Left renal pelvis (tissue), 4 donors: ENCODE measurements at regions not wholly inside any gene's neighbourhood (a gene's known extent, or its start where the extent isn't known, plus 50 kb on each side); places are given as distances from the start of the nearest gene placed in this dataset.

Source experiments
- DNase-seq, 4 donors: peaks; one replicate each; pipeline ENCODE4 v3.0.0-alpha.2; 2013; ENCODE audit warnings: low read depth in 4 of 4, low spot score in 3 of 4

DNA sequence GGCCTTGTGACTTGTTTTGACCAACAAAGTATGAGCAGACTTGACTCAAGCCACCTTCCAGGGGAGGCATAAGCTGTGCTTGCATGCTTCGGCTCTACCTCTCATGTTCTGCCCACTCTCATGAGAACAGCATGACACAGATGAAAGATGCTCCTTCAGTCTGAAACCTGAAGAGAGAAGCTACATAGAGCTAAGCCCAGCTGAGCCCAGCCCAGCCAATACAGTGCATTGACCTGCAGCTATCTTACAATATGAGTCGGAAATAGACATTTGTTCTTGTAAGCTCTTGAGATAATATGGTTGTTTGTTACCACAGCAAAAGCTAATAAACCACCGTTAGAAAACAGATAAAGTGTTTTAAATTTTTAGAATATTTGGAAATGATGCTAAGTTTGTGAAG lies 426.7 kb upstream of the PKDCC start:
- no peak for DNase-seq

DNA sequence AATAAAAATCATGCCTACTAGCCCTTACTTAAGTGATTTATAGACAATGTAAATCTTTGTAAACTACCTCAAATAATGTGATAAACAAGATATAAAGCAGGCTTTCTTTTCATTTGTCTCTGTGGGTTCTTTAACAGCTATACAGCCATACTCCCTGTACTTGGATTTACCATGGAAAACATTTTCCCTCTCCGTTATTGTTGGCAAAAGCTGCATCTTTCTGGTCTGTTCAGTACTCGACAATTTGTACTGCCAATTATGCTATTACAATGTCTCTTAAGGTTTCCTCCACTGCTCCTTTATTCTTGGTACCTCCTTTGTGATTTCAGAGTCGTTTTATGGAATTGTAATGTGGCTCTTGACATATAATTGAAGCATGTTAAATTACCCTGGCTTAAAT lies 426.3 kb upstream of the PKDCC start:
- DNase-seq, result no peak

DNA sequence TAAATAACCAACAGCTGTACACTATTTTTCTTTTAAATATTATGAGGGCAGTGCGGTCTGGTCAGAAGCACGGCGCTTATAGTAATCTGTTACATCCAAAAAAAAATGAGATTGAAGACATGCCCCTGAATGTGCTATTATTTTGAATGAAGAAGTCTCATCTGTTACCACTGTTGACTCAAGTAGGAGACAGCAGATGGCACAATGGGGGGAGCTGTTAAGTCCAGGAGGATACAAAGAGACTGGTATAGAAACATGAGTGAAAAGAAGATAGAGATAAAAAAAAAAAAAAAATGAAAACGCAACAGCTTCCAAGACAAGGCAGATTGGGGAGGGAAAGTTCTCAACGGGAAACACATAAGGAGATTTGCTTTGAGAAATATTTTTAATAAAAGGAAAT lies 425.5 kb upstream of the PKDCC start:
- DNase-seq, result no peak

DNA sequence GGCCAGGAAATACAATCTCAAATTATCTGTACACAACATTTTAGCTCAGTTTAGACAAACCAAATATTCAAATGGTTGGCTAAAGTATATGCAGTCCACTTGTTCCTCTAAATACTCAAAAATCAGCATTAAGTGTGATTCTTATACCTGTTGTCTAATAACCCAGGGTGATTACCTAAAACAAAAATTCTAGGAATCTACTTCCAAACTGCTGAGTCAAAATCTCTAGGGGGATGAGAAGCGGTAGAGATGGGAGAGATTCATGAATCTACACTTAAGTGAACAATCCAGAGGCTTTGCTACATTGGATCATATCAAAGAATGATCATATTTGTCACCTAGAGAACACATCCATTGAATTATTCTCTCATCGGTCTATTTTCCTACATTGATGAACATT lies 420.9 kb upstream of the PKDCC start:
- DNase-seq, result no peak

DNA sequence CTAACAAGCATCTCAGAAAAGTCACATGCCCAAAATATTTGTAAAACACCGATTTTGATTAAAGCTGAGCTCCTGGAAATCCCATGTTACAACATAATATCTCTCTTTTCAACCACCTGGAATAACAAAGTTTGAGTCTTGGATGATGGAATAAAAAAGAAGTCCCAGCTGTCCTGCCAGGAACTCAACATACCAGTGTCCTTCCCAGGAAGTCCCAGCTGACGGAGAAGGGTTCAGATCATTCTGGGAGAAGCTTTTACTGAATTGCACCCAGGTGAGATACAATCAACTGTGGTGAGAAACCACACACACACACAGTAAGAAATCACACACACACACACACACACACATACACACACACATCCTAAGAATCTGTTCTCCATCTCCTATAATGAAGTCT lies 413.1 kb upstream of the PKDCC start:
- DNase-seq, result no peak

DNA sequence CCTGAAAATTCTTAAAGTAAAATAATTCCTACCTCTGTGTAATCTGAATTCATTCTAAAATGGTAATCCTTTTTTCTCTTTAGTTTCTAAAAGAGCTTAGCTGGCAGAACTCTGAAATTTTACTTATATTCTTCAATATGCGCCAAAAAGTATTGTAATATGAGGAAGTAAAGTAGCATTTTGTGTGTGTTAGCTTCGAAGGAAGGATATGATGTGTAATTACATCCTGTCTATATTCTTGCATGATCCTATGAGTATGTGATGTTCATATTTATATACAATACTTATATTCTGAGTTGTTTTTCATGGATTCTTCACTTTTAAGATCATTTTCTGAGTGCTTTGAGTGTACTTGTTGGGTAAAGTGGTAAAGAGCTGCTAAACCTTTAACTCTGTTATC lies 402.9 kb upstream of the PKDCC start:
- no peak for DNase-seq

DNA sequence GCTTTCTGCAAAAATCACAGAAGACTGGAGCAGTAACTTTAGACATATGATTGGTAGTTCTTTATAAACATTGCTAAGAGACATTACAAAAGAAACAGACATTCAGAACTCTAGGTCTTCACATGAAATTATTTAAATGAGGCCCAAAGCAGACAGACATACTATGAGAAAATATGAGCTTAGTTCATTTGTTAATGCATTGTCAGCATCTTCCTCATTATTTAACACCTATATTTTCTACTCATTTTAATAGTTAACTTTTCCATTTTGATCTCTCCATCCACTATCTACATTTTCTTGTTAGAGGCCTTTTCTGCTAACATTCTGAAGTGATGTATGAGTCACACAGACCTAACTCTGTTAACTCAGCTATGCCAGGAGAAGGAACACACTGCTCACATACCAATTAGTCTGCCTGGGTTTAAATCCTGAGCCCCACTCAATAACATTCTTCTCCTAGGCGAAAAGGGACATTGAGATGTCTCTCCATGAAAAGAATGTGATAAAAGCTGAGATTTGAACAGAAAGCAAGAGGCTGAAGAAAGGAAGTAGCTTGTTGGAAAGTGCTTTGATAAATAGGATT lies 400.3 kb upstream of the PKDCC start:
- no peak for DNase-seq

DNA sequence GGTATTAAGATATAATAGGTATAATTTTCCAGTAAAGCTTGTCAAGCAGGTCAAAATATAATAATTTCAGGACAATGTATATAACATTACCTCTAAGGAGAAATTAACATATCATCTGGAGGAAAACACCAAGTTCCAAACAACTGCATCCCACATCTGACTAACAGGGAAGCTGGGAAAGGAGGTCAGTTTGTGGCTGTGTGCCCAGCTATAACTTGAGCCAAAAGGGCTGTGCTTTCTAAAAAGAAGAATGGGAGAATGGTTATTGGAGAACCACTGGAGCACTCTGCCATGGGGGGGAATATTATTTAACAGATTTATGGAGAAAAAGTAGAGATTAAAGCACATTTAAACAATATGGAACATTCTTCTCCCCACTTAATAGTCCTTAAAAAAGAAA lies 390.6 kb upstream of the PKDCC start:
- DNase-seq, result no peak

DNA sequence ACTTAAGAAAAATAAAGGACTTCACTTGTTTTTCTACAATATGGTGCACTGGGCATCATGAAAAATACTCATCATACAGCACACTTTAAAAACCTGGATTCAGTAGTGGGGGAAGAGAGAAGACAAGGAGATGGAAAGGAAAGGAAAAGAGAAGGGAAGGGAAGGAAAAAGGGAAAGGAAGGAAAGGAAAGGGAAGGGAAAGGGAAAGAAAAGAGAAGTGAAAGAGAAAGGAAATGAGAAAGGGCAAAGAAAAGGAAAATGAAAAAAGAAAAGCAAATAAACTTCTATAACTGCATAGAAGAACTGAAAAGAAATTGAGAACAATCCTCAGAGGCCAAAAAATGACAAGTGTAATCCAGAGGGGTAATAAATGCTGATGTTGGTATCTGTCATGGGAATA lies 388.1 kb upstream of the PKDCC start:
- DNase-seq, result no peak

DNA sequence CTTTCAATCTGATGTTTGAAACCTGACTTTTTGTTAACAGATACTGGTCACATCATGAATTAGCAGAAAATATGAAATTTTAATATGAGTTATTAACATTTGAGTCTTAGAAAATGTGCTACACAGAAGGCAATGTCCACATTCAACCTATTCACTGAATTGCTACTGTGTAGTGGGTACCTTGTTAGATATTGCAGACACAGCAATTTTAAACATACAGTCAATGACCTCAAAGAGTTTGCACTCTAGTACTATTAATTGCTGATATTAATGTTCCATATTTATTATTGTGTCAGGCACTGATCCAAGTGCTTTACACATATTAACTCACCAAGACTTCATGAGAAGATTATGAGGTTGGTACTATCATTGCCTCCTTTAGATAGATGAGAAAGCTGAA lies 385.4 kb upstream of the PKDCC start:
- DNase-seq, result no peak

DNA sequence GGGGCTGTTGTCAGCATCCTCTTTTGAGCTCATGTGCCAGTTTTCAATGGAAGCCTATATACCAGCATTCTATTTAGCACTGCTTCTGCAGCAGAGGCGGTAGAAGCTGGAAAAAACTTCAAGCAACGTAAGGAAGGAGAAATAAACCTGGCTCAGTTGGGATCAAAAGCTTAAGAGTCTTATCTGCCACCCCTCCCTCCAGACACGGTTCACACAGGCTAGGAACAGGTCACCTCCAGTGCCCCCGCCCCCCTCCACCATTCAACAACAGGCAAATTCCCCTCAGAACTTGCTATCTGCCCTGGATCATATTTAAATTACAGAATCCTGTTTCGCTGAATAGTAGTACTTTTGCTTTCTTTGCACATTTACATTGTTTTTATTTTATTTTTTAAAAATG lies 384.8 kb upstream of the PKDCC start:
- no peak for DNase-seq

DNA sequence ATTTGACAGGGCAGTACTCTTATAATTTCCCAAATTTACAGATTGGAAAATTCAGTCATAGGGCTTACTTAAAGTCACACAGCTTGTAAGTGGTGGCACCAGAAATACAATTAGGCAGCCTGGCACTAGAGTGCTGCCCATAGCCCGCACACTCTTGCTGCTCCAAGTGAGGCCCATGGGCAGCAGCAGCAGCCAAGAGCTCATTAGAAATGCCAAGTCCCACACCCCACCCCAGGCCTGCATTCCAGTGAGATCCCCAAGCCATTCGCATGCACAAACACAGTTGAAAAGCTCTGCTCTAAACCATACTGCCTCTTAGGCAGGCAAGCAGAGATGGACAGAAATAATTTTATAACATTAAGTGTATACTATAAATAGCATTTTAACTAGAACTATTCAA lies 379.3 kb upstream of the PKDCC start:
- DNase-seq, result no peak

DNA sequence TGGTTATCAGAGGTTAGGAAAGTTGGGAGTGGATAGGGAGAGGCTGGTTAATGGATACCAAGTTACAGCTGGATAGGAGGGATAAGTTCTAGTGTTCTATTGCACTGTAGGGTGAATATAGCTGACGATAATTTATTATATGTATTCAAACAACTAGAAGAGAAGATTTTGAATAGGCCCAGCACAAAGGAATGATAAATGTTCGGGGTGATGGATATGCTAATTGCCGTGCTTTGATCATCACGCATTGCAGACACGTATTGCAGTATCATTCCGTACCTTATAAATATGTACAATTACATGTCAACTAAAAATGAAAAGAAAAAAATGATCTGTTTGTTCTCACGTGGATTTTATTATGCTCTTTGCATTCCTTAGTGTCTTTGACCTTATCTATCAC lies 369.2 kb upstream of the PKDCC start:
- no peak for DNase-seq

DNA sequence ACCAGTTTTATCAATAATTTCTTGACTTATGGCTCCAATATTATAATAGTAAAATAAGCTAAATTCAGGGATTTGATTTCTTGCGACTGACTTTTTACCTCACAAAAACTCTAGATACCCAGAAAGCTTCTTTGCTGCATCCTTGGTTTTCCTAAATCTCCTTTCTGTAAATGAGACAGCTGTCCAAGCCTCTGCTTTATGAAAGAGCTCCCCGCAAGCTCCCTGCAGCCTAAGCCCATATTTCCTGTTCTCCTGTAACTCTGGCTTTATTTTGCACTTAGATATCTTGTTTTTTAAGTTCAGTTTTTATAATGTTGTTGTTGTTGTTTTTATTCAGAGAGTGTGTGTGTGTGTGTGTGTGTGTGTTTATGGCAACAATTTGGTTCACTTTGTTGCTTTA lies 361.7 kb upstream of the PKDCC start:
- DNase-seq, result no peak

DNA sequence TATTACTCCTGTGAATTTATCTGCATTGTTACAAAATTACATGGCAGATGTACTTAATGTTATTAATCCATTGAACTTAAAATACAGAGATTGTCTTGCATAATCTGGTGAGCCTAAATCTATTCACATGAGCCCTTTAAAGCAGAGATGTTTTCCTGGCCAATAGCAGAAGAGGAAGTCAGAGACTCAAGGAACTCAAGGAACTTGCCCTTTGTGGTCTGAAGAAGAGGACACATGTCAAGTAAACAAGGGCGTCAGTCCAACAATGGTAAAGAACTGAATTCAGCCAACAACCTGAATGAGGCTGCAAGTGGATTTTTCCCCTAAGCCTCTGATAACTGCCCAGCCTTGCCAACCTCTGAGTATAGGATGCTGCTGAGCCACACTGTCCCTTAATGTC lies 356.3 kb upstream of the PKDCC start:
- no peak for DNase-seq

DNA sequence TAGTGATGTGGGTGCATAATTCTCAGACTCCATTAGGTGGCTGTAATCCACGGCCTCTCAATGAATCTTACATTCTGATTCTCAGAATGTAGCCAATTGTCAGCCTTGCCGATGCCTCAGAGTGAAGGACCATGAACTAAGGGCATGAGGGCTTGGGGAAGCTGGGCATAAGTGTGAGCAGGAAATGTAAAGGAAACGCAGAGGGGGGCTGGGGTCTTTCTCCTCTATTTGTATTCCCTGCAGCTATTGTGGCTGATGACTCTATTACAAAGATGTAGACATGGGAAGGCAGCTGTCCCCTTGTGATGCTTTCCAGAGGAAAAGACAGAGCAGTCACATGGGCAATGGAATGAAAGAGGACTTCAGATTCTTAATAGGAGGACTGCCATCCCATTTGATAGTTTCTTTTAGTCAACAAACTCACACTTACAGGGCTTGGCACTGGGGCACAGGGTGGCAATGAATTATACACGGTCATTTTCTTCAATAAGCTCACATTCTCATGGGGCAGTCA lies 353.2 kb upstream of the PKDCC start:
- DNase-seq, result no peak

DNA sequence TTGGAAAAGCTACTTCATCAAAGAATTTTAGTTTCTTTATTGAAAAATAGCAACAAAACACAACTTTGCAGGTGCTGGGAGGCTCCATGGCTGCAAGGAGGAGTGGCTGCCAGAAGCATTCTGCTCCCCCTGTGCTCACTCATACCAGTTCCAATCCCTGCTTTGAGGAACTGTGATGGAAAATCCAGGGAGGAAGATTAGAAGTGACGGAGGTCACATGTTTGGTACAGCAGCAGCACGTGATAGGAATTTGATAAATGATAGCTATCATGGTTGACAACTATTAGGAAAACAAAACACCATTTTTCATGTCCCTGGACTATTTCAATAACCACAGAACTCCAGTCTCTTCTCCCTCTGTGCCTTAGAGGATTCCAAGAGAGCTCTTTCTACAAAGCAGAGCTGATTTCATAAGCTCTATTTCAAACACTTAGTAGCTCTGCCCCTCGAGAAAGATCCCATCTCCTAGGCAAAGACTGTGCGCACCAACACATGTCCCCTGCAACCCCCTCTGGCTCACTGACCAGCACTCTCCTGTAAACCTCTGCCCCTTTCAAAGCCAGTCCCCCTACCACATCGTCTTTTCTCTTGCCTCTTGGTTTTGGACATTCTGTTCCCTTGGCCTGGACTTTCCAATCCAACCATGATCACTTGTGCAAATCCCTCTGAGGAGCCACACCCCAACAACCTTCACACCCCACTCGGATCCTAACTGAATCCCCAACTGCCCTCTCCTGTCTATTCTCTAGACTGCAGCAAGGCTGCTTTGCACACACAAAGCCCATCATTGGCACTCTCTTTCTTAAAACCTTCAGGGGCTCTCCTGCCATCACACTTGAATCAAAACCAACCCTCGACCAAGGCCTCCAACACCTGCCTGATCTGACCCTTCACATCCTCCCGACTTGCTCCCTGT lies 352.4 kb upstream of the PKDCC start:
- no peak for DNase-seq

DNA sequence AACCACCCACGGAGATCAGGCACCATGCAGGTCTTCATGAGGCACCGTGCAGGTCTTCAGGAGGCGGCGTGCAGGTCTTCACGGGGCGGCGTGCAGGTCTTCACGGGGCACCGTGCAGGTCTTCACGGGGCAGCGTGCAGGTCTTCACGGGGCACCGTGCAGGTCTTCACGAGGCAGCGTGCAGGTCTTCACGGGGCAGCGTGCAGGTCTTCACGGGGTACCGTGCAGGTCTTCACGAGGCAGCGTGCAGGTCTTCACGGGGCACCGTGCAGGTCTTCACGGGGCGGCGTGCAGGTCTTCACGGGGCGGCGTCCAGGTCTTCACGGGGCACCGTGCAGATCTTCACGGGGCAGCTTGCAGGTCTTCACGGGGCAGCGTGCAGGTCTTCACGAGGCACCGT lies 350.4 kb upstream of the PKDCC start:
- no peak for DNase-seq

DNA sequence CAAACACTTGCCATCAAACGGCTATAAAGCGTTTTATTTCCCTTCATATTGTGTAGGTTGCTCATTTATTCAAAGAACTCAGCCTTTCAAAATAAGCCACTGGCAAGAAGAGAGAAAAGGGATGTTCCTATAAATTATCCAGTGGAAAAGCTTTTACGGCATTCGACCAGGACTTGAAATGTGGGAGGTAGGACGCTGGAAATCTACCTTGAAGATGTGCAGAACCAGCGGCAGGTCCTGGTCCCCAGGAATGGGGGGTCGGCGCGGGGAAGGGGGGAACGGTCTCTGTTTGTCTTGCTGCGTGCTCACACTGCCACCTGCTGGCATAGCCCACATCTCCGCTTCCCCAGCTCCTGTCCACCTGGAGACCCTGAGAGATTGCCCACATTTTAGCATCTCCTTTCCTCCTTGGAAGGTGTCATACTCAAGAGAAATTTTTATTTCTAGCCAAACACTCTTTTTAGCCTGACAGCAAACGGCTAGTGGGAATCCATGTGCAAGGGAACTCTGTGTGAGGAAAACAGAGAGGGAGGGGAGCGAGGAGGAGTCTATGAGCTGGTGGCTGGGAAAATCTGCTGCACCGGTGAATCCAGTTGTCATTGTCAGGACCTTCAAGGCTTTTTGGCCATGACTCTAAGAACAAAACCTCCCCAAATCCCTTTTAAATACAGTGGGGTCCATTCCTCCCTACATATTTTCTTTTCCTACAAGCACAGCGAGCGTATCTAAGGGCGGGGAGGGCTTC lies 349.0 kb upstream of the PKDCC start:
- DNase-seq, result no peak

DNA sequence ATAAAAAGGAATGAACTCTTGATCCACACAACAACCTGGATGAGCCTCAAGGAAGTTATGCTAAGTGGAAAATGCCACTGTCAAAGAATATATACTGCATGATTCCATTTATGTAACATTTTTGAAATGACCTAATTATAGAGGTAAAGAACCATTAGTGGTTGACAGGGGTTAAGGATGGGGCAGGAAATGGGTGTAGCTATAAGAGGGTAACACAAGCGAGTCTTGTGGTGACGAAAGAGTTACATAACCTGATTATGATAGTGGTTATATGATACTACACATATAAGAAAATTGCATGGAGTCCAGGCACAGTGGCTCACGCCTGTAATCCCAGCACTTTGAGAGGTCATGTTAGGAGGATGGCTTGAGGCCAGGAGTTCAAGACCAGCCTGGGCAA lies 346.6 kb upstream of the PKDCC start:
- DNase-seq, result no peak

DNA sequence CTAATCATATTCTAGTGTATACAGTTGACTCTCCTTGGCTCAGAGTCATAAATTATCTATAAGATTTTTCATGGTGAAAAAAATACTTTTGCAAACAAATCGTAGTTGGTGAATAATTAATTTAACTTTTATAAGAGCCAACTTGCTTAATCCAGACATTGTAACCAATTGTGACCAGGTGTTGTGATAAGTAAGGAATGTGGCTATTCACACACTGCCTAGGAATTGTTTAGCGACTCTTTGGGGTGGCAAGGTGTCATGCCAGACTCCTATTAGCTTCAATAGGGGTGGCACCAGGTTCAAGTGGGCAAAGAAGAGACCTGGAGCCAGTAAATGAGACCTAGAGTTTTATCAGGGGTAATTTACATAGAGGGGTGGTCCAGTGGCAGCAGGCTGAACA lies 344.7 kb upstream of the PKDCC start:
- DNase-seq, result no peak

DNA sequence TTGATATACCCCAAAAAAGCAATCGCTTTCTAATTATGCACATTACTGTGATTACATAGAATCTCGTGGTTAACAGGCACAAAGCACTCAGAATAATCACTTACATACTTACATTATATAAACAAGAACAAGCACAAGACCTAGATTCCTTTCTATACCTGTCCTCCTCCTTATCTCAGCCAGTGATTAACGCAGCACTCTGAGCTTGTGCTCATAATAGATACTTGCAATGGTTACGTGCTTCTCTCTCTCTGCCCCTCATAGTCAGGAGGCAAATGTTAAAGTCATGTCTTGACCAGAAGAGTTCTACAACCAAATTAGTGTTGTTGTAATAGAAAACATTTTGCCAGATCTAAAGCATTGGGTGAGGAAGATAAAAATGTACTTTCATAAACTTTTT lies 342.2 kb upstream of the PKDCC start:
- DNase-seq, result no peak
